Fibroblast of lung (primary cell): ENCODE measurements at regions not wholly inside any gene's neighbourhood (a gene's known extent, or its start where the extent isn't known, plus 50 kb on each side); places are given as distances from the start of the nearest gene placed in this dataset.

ENCODE experiments used
- DNase-seq, 2 donors: peaks; one replicate each; pipeline versions ENCODE4 v3.0.0 to v3.0.0-alpha.2; 2010; ENCODE audit warnings: low read depth in 2 of 2
- H2AFZ ChIP-seq: 2 replicates; pipeline ENCODE4 v1.5.1; 2012; ENCODE audit warnings: low read length, control low read depth, inconsistent platforms
- H3K27ac ChIP-seq: 2 replicates; pipeline ENCODE4 v1.5.1; 2011; ENCODE audit warnings: low read length, control low read depth; ENCODE audit not compliant: insufficient read depth
- H3K27me3 ChIP-seq: 2 replicates; pipeline ENCODE4 v1.5.1; 2011; ENCODE audit warnings: mild to moderate bottlenecking, low read length; ENCODE audit not compliant: control insufficient read depth, insufficient read depth
- H3K36me3 ChIP-seq: 2 replicates; pipeline ENCODE4 v1.5.1; 2011; ENCODE audit warnings: low read length; ENCODE audit not compliant: control insufficient read depth, insufficient read depth
- H3K4me1 ChIP-seq: 2 replicates; pipeline ENCODE4 v1.5.1; 2011; ENCODE audit warnings: low read length; ENCODE audit not compliant: control insufficient read depth, insufficient read depth; ENCODE audit errors: extremely low read depth
- H3K4me2 ChIP-seq: 2 replicates; pipeline ENCODE4 v1.5.1; 2011; ENCODE audit warnings: low read length, control low read depth; ENCODE audit not compliant: insufficient read depth; ENCODE audit errors: extremely low read depth
- H3K4me3 ChIP-seq, 4 experiments: fragments of 200-600 bp in 1 of 4; sonication (generic) in 1 of 4; replicated peaks in 1 of 4; 2 replicates each; pipeline ENCODE4 v1.5.1; 2011 to 2016; ENCODE audit warnings: low read length in 4 of 4, low read depth in 3 of 4, mild to moderate bottlenecking in 3 of 4, control low read depth in 2 of 4, inconsistent platforms in 1 of 4, mixed read lengths in 1 of 4; ENCODE audit not compliant: insufficient read depth in 1 of 4; ENCODE audit errors: control extremely low read depth in 1 of 4
- H3K79me2 ChIP-seq: 2 replicates; pipeline ENCODE4 v1.5.1; 2012; ENCODE audit warnings: mild to moderate bottlenecking, low read length, inconsistent platforms; ENCODE audit not compliant: control insufficient read depth, insufficient read depth
- H3K9ac ChIP-seq: 2 replicates; pipeline ENCODE4 v1.5.1; 2011; ENCODE audit warnings: mild to moderate bottlenecking, low read length, control low read depth; ENCODE audit not compliant: insufficient read depth
- H3K9me3 ChIP-seq: 2 replicates; pipeline ENCODE4 v1.5.1; 2012; ENCODE audit warnings: low read depth, low read length; ENCODE audit not compliant: control insufficient read depth, insufficient read depth
- H4K20me1 ChIP-seq: 2 replicates; pipeline ENCODE4 v1.5.1; 2011; ENCODE audit warnings: low read length; ENCODE audit not compliant: control insufficient read depth, insufficient read depth; ENCODE audit errors: extremely low read depth
- EZH2 ChIP-seq: IDR thresholded peaks from 2 replicates; pipeline ENCODE4 v1.5.1; 2012; ENCODE audit warnings: low read length, control low read depth, mild to moderate bottlenecking; ENCODE audit errors: missing control alignments
- TF ChIP-seq, protein P1 (sequence below), 2 donors: IDR thresholded peaks in 1 of 2; conservative IDR thresholded peaks in 1 of 2; 1 replicate in 1 of 2; 2 replicates in 1 of 2; pipeline ENCODE4 v1.5.1; 2011 to 2012; ENCODE audit warnings: low read length in 2 of 2, control low read depth in 1 of 2, inconsistent platforms in 1 of 2, low read depth in 1 of 2, mild to moderate bottlenecking in 1 of 2

DNA sequence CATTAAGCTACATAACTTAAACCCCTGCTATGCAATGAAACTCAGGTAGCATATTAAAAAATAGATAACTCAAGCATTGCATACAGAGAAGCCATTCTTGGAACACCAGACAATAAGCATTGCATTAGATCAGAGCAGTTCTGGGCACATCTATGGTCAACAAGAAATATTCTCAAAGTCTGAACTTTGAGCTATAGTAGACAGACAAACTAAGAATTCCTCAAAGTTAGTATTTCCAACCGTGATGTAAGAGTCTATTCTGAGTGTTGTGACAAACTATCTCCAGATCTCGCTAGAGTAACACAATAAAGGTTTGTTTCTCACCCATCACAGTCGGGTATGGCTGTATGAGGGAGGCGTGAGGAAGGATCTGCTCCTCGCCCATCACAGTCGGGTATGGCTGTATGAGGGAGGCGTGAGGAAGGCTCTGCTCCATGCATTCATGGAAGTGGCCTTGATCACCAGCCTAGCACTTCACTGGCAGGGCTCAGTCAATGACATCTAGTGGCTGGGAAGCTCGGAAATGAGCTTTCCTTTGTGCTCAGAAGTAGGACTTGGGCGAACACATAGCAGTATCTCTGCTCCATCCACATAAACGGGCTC, 61.6 kb upstream of the ANKRD1 start:
- Histone ChIP-seq H4K20me1 (no peaks in the 10 kb centered on the region), H3K9ac (no peak overlapping the region), H3K4me2 (no peak overlapping the region), H3K79me2 (no peaks in the 10 kb centered on the region), H3K36me3 (no peaks in the 10 kb centered on the region), H3K4me1 (no peaks in the 10 kb centered on the region), H3K27me3 (no peaks in the 10 kb centered on the region), H3K4me3 (no peak overlapping the region), H3K9me3 (no peaks in the 10 kb centered on the region), H2AFZ (no peak overlapping the region), H3K27ac (no peak overlapping the region)
- no peak for DNase-seq
- TF ChIP-seq, protein P1, sequence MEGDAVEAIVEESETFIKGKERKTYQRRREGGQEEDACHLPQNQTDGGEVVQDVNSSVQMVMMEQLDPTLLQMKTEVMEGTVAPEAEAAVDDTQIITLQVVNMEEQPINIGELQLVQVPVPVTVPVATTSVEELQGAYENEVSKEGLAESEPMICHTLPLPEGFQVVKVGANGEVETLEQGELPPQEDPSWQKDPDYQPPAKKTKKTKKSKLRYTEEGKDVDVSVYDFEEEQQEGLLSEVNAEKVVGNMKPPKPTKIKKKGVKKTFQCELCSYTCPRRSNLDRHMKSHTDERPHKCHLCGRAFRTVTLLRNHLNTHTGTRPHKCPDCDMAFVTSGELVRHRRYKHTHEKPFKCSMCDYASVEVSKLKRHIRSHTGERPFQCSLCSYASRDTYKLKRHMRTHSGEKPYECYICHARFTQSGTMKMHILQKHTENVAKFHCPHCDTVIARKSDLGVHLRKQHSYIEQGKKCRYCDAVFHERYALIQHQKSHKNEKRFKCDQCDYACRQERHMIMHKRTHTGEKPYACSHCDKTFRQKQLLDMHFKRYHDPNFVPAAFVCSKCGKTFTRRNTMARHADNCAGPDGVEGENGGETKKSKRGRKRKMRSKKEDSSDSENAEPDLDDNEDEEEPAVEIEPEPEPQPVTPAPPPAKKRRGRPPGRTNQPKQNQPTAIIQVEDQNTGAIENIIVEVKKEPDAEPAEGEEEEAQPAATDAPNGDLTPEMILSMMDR (conservative IDR thresholded peaks at IDR 0.05 in 1 of 2, IDR thresholded peaks at IDR 0.05 in 1 of 2; ENCODE audit: low read depth in 1 of 2, low read length in 2 of 2) = no peak
- no peak for TF ChIP-seq EZH2

DNA sequence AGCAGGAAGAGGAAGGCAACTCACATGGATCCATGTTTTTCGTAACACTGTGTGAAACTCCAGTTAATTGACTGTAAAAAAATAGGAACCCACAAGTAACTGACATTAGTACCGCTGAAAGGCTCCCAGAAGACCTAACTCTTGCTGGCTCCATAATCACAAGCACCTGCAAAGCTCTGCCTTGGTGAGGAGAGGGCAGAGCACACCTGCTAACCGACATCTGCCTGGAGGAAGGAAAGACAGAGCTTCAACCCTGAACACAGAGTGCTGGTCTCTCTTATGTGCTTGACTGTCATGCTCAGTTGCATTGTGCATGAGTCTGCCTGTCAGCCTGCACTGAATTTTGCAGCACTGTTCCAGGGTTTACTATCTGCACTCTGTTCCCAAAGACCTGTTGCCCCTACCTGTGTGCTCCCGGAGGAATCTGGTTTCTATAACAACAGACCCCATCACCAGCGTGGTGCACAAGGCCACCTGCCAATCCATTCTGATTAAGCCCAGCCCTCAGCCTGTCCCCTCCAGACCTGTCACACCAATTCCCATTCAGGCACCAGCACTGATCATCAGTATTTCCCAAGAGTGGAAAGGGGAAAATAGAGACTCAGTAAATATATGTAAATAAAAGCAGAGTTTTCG, 63.1 kb upstream of the ANKRD1 start:
- Histone ChIP-seq H3K9me3 (no peaks in the 10 kb centered on the region), H4K20me1 (no peaks in the 10 kb centered on the region), H3K4me3 (no peak overlapping the region), H3K4me2 (no peak overlapping the region), H3K79me2 (no peaks in the 10 kb centered on the region), H3K9ac (no peak overlapping the region), H3K27me3 (no peaks in the 10 kb centered on the region), H2AFZ (no peak overlapping the region), H3K4me1 (no peaks in the 10 kb centered on the region), H3K36me3 (no peaks in the 10 kb centered on the region), H3K27ac (no peak overlapping the region)
- no peak for DNase-seq
- TF ChIP-seq, protein P1 (conservative IDR thresholded peaks at IDR 0.05 in 1 of 2, IDR thresholded peaks at IDR 0.05 in 1 of 2; ENCODE audit: low read depth in 1 of 2, low read length in 2 of 2) = no peak
- TF ChIP-seq EZH2 = no peak

DNA sequence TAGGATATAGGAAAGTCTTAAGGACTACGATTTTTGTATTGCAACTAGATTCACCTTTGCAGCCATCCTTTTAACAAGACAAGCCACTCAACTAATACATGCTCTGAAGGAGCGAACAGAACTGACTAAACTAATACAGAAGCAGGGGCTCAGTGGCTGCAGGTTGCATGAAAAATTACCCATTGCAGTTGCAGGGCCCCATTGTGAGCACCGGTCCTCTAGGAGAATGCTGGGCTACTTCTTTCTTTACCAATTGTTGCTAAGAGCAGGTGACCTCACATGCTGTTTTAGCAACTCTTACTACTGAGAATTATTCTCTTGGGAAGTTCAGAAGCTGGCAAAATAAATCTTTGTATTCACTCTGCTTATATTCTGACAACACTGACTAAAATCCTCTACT, 64.0 kb upstream of the ANKRD1 start:
- Histone ChIP-seq H4K20me1 (no peaks in the 10 kb centered on the region), H3K79me2 (no peaks in the 10 kb centered on the region), H2AFZ (no peak overlapping the region), H3K27ac (no peak overlapping the region), H3K9ac (no peak overlapping the region), H3K4me3 (no peak overlapping the region), H3K36me3 (no peaks in the 10 kb centered on the region), H3K27me3 (no peaks in the 10 kb centered on the region), H3K4me2 (no peak overlapping the region), H3K9me3 (no peaks in the 10 kb centered on the region), H3K4me1 (no peaks in the 10 kb centered on the region)
- no peak for DNase-seq
- no peak for TF ChIP-seq EZH2
- TF ChIP-seq, protein P1 (conservative IDR thresholded peaks at IDR 0.05 in 1 of 2, IDR thresholded peaks at IDR 0.05 in 1 of 2; ENCODE audit: low read depth in 1 of 2, low read length in 2 of 2) = no peak
